ENCODE measurements at regions not wholly inside any gene's neighbourhood (a gene's known extent, or its start where the extent isn't known, plus 50 kb on each side); places are given as distances from the start of the nearest gene placed in this dataset.

DNA sequence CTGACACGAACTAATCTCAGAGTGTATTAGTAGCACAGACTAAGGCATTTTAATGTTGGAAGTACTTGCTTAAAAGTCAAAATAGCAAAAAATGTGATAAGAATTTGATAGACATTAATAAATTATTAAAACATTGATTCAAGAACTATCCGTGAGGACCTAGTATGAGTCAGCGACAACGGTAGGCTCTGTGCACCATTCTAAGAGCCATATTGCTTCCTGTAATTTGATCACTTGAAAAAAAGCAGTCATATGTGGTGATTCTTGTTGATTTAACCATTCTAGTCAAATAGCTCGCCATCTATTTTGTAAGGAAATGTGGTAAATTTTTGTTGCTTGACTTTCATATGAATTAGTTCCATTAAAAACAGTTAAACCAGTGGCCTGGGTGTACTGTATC is 534.9 kb upstream of the ARRDC4 start:
- no peak for DNase-seq

DNA sequence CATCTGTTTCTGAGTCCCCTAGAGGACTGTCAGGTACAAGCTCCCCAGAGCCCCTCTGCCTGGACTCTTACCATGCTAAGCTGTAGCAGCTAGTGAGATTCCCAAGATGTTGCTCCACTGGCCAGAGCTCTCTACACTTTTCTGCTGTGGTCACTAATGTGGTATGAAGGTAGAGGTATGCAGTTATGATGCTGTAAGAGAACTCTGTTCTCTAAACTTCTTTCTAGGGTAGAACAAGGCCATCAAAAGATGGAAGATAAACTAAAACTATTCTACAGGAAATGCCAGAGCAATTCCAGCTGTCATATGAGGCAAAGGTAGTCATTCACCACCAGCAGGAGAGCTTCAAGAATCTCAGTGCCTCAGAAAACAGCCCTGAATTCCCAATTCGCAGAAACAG is 517.4 kb upstream of the ARRDC4 start:
- DNase-seq, result no peak

DNA sequence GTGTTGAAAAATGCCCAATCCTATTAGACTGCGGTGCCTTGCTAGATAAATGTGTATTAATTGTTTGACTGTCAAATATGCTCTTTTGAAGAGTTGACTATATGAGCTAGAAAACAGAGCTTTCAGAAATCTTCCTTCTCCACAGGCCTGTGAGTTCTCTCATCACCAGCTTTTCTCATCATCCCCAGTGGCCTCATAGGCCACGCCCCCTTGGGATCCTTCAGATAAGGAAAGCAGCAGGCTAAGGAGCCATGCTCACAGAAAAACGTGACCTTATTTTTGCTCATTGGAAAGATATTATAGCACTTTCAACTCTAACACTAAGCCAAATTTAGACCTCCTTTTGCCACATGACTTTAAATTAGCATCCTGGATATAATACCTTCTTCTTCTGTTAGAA is 514.4 kb upstream of the ARRDC4 start:
- DNase-seq, result no peak

DNA sequence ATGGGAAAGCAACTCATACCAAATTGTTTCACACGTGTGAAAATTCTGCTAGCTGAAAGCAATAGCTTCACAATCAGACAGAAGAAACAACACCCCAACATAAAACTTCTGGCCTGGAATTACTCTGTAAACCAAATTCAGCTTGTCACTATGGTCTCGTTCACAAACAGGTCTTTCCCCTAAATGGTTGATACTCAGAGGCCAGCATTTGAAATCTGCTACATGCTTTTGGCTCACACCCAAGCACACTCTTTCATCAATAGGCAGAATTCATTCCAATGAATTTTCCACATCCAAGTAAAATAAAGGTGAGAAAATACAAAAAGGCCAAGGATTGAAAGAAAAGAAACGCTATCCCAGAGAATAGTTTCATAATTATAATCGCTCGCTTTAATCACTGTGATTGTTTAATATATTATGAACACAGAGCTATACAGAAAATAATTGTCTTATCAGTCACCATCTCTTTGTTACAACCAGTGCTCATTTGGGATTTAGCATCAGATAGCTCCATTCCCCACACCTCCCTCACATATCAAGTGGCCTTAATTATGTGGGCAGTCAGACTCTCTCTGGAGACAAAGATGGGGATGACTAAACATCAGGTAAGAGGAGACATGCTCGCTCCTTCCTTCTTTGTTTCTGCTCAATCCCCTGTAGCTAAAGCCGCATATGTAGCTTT is 503.8 kb upstream of the ARRDC4 start:
- no peak for DNase-seq

GRCh38 chr15:97457203-97457847 is 503.2 kb upstream of the ARRDC4 start:
- no peak for DNase-seq

DNA sequence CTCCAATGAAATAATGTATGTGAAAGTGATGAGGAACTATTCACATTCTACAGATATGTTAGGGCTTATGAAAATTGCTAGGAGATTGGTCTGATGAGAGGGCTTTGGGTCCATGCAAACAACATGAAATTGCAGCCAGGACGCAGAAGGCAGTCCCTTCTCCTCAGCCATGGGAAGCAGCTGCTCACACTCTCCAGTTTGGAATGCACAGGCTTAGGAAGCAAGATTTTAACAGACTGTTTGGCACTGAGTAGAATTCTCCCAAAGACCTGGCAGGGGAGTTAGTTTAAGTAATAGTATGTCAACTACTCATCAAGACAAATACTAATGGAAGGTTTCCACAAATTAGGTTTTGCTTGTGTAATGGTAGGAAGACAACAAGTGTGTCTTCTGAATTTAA is 500.7 kb upstream of the ARRDC4 start:
- no peak for DNase-seq

- no peak for DNase-seq
Measured at GRCh38 chr15:97461226-97461625, 499.3 kb upstream of the ARRDC4 start.

DNA sequence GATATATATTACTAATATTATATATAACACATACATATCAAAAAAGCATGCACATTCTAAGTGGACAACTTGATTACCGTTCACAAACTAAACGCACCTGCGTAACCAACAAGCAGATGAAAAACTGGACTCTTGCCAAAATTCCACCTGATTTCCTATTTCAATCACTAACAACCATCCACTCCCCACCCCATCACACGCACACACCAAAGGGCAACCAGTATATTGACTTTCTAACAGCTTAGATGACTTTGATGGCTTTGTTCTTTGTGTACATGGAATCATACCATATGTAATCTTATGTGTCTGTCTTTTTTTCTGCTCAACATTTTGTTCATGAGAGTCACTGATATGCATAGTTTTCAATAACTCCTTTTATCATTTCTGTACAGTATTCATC is 496.8 kb upstream of the ARRDC4 start:
- DNase-seq, result no peak

- no peak for DNase-seq
Measured at GRCh38 chr15:97470417-97470816, 490.1 kb upstream of the ARRDC4 start.

- no peak for DNase-seq
Measured at GRCh38 chr15:97473627-97474026, 486.9 kb upstream of the ARRDC4 start.

DNA sequence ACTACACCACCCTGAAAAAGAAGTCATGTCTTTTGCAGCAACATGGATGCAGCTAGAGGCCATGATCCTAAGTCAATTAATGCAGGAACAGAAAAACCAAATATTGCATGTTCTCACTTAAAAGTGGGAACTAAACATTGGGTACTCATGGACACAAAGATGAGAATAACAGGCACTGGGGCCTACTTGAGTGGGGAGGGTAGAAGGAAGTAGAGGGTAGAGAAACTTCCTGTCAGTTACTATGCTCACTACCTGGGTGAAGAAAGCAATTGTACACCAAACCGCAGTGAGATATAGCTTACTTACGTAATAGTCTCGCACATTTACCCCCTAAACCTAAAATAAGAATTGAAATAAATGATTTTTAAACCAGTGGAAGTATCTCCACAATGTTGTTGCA is 480.5 kb upstream of the ARRDC4 start:
- no peak for DNase-seq

GRCh38 chr15:97482521-97482920 is 478.0 kb upstream of the ARRDC4 start:
- DNase-seq, result no peak

- no peak for DNase-seq
Measured at GRCh38 chr15:97483232-97483631, 477.3 kb upstream of the ARRDC4 start.

GRCh38 chr15:97490429-97490828 is 470.1 kb upstream of the ARRDC4 start:
- no peak for DNase-seq

- DNase-seq, result peak; percentile 63
Measured at GRCh38 chr15:97501291-97501690, 459.2 kb upstream of the ARRDC4 start.

- peak; percentile 2 for DNase-seq
Measured at GRCh38 chr15:97502038-97502437, 458.5 kb upstream of the ARRDC4 start.

GRCh38 chr15:97504031-97504792 is 456.3 kb upstream of the ARRDC4 start:
- peak; percentile 79 for DNase-seq

DNA sequence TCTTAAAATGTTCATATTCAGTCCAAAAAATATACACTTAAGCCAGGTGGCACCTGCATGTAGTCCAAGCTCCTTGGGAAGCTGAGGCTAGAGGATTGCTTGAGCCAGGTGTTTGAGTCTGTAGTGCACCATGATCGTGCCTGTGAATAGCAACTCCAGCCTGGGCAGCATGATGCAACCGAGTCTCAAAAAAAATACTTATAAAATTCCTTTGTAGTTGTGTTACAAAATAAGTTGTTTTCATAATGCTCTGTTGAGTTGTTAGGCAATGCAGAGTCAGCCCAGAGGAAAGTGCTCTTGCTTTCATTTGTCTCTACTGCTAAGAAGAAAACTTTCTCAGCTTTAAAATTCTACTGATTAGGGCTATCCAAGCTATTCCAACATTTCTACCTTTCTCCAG is 442.8 kb upstream of the ARRDC4 start:
- DNase-seq, result no peak

DNA sequence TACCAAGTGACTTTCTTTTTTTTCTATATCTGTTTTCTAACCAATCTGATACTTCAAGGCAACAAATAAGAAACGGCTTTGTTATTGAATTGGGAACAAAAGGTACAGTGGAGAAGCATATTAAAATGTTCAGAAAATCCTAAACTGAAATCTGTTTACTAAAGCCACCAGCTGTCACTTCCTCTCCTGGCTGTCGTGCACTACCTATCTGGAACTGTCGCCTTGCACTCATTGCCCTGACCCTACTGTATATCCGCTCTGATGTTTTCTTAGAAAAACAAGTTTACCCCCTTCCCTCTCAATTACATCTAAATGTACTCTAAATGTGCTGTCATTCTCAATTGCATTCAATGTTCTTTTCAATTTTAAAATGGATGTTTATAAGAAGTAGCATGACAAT is 439.8 kb upstream of the ARRDC4 start:
- no peak for DNase-seq

GRCh38 chr15:97521381-97522285 is 438.9 kb upstream of the ARRDC4 start:
- no peak for DNase-seq

DNA sequence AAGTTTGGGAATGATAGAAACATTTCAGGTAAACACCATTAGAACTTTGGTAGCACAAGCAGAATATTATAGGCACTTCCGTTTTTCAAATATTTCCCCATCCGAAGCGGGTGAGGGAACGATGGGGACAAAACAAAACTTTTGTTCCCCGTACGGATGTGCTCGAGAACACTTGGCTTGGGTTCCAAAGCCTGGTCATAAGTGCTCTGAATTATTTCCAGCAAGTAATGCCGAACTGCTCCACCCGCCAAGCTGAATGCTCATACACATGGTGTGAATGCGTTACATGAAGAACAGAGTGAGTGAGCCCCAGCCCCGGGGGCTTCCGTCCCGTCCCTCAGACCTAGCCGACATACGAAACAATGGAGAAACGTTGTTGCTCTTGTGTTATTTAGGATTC is 438.2 kb upstream of the ARRDC4 start:
- DNase-seq, result no peak

GRCh38 chr15:97525809-97526208 is 434.7 kb upstream of the ARRDC4 start:
- DNase-seq, result no peak

DNA sequence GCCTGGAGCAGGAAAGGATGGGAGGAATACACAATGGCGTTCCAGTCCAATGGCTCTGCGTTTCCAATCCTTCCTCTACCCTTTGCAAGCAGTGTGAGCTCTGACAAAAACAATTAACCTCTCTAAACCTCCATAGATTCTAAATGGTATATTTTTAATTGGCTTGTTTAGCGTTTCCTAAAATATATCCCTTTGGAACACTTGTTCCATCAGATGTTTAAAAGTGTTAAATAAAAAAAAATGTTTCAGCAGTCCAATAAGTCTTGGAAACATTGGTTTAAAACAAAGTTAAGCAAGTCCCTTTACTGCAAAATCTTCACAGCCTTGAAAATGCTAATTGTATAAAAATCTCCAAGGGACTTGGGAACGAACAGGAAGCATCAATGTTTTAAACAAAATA is 432.3 kb upstream of the ARRDC4 start:
- no peak for DNase-seq
